Naive thymus-derived CD8-positive, alpha-beta T cell (primary cell): ENCODE measurements at regions not wholly inside any gene's neighbourhood (a gene's known extent, or its start where the extent isn't known, plus 50 kb on each side); places are given as distances from the start of the nearest gene placed in this dataset.

Experiments used
- ATAC-seq, 2 donors: fragments of 150-1000 bp; cut with Tn5 transposase in 1 of 2; sonication (Bioruptor Pico), chemical (Tn5 transposase) in 1 of 2; 1 replicate in 1 of 2; 2 replicates in 1 of 2; pipeline ENCODE4 v1.10.0; 2021; ENCODE audit warnings: mild to moderate bottlenecking in 2 of 2, moderate library complexity in 2 of 2
- POLR2A ChIA-PET: fragments of 350-600 bp; sonication (Branson Sonifier 250); formaldehyde crosslinking; loops from one replicate; lab custom pipeline; 2021; ENCODE audit warnings: antibody characterized with exemption; lab: Charles Lee
- DNase-seq, 10 donors: peaks; one replicate each; pipeline versions ENCODE4 v3.0.0 to v3.0.0-alpha.2; 2020 to 2022
- H3K27ac Mint-ChIP-seq, 10 donors: one replicate each; pipeline ENCODE4 v1.8.0; 2020 to 2022; ENCODE audit warnings: mild to moderate bottlenecking in 10 of 10, mixed read lengths in 10 of 10, moderate library complexity in 4 of 10, inconsistent platforms in 1 of 10
- H3K27me3 Mint-ChIP-seq, 5 donors: one replicate each; pipeline ENCODE4 v1.8.0; 2021 to 2022; ENCODE audit warnings: mixed read lengths in 5 of 5
- H3K36me3 Mint-ChIP-seq, 3 donors: one replicate each; pipeline ENCODE4 v1.8.0; 2020 to 2022; ENCODE audit warnings: mixed read lengths in 3 of 3, mild to moderate bottlenecking in 2 of 3, inconsistent platforms in 1 of 3
- H3K4me1 Mint-ChIP-seq, 4 donors: one replicate each; pipeline ENCODE4 v1.8.0; 2021 to 2022; ENCODE audit warnings: mixed read lengths in 4 of 4
- H3K4me3 Mint-ChIP-seq, 10 donors: one replicate each; pipeline ENCODE4 v1.8.0; 2020 to 2022; ENCODE audit warnings: mild to moderate bottlenecking in 10 of 10, mixed read lengths in 10 of 10, moderate library complexity in 6 of 10, inconsistent platforms in 1 of 10
- H3K9me3 Mint-ChIP-seq, 9 donors: one replicate each; pipeline ENCODE4 v1.8.0; 2020 to 2022; ENCODE audit warnings: mixed read lengths in 9 of 9, mild to moderate bottlenecking in 3 of 9, inconsistent platforms in 1 of 9, moderate library complexity in 1 of 9

- peaks cover 0 to 3% (median 0%) of the 10 kb centered on the region in 3 donors for H3K36me3 Mint-ChIP-seq
- ATAC-seq = no peak
- POLR2A ChIA-PET = no interaction called here
These were observed 74.1 kb upstream of the ELL2 start for GRCh38 chr5:96035796-96036195.

DNA sequence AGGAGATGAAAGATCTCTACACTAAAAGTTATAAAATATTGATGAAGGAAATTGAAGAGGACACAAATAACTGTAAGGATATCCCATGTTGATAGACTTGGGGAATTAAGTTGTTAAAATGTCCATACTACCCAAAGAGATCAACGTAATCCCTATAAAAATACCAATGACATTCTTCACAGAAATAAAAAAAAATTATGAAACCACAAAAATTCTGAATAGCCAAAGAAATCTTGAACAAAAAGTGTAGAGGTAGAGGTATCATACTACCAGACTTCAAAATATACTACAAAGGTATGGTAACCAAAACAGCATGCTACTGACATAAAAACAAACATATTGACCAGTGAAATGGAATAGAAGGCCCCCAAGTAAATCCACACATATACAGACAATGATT, 71.5 kb upstream of the ELL2 start:
- Mint-ChIP-seq H3K27me3 (no peaks in the 10 kb centered on the region), H3K4me1 (no peaks in the 10 kb centered on the region), H3K27ac (no peak overlapping the region), H3K4me3 (no peak overlapping the region), H3K36me3 (no peaks in the 10 kb centered on the region), H3K9me3 (peaks cover 0 to 1% (median 0%) of the 10 kb centered on the region in 9 donors)
- DNase-seq = no peak
- POLR2A ChIA-PET = no interaction called here
- ATAC-seq = no peak

More at GRCh38 chr5:96035796-96036195, 74.1 kb upstream of the ELL2 start:
- Mint-ChIP-seq H3K4me1 (no peaks in the 10 kb centered on the region), H3K9me3 (peaks cover 0 to 13% (median 5%) of the 10 kb centered on the region in 9 donors), H3K4me3 (no peak overlapping the region), H3K27ac (no peak overlapping the region), H3K27me3 (peaks cover 0 to 3% (median 0%) of the 10 kb centered on the region in 5 donors)
- no peak for DNase-seq

DNA sequence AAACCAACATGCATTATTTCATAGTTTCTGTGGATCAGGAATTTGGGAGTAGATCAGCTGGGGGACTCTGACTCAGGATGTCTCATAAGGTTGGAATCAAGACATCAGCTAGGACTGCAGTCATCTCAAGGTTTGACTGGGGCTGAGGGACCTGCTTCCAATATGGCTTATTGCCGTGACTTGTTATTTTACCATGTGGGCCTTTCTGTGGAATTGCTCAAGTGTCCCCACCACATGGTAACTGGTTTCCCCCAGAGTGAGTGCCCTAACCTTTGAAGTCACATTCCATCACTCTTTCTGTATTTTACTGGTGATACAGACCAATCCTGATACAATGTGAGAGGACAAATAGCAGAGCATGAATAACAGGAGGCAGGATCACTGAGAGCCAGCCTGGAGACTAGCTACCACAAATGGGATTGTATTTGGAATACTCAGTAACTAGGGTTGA, 70.2 kb upstream of the ELL2 start:
- Mint-ChIP-seq H3K9me3 (no peaks in the 10 kb centered on the region), H3K36me3 (no peaks in the 10 kb centered on the region), H3K4me3 (no peak overlapping the region), H3K27ac (no peak overlapping the region), H3K4me1 (no peaks in the 10 kb centered on the region), H3K27me3 (no peaks in the 10 kb centered on the region)
- POLR2A ChIA-PET = no interaction called here
- DNase-seq (no peak), ATAC-seq (no peak)

DNA sequence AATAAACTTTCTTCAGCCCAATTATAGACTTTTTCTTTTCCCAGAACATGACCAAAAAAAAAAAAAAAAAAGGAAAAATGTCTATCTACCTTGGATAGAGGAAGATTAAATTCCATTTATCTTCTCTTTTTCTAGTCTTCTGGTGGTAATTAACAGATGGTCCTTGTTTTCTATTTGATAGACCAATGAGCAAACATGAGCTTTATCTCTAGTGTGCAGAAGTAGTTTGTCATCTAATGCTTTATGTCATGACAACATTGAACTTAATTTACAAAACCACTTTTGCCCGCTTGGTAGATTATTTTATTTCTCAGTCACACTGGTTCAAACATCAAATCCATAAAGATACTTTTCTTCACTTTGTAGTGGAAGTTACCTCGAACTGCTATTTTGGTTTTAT, 69.5 kb upstream of the ELL2 start:
- Mint-ChIP-seq H3K27me3 (no peaks in the 10 kb centered on the region), H3K4me1 (no peaks in the 10 kb centered on the region), H3K4me3 (no peak overlapping the region), H3K36me3 (no peaks in the 10 kb centered on the region), H3K27ac (no peak overlapping the region), H3K9me3 (no peaks in the 10 kb centered on the region)
- DNase-seq = no peak
- POLR2A ChIA-PET = no interaction called here
- ATAC-seq = no peak

DNA sequence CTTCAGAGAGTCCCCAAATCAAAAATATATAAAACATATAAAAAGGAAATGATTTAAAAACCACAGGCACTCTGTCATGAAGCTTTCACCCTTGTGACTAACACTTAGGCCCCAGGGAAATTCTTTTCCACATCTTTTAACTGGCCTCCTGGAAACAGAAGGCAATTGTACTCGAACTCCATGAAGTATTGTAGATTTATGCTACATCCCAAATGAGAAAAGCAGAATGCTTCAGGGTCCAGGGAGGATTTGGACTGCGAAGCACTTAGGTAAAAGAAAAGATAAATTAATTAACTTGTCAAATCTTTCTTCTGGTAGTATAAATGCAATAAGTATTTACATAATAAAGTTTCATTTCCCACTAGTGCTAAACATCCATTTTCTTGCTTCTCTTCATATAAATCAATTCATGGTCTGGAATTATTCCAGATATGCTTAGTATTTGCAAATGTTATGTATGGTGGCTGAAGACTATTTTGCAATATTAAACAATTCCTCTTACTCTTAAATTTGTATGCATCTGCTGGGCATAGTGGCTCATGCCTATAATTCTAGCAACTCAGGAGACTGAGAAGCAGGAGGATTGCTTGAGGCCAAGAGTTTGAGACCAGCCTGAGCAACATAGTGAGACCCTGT, 64.9 kb upstream of the ELL2 start:
- Mint-ChIP-seq H3K9me3 (no peaks in the 10 kb centered on the region), H3K27me3 (no peaks in the 10 kb centered on the region), H3K4me3 (no peak overlapping the region), H3K36me3 (no peaks in the 10 kb centered on the region), H3K27ac (no peak overlapping the region), H3K4me1 (no peaks in the 10 kb centered on the region)
- POLR2A ChIA-PET = no interaction called here
- DNase-seq (no peak), ATAC-seq (no peak)

DNA sequence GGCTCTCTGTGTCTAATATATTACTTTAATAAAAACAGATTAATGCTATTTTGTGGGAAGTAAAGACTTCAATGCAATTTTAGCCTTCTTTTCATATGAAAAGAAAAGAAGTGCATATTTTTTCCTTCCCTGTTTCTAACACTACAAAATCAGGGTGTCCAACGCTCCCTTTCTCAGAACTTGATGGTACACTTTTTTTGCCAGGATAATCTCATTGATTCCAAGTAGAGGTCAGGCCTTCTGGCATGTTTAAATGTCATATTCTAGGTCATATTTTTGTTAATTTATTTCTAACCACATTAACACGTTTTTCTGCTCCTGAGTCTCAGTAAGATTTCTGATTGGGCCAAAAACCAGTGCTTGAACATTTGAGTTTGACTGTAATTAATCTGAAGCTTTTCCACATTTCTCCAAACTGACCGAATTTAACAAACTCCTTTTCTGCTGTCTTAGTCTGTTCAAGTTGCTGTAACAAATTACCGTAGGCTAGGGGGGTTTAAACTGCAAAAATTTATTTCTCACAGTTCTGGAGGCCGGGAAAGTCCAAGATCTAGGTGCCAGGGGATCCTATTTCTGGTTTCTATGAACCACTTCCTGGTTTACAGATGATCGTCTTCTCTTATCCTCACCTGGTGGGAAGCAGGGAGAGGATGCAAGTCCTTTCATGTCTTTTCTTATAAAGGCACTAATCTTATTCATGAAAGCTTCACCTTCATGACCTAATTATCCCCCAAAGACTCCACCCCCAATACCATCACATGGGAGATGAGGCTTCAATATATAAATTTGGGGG, 63.2 kb upstream of the ELL2 start:
- no peaks in the 10 kb centered on the region for H3K36me3 Mint-ChIP-seq
- H3K27ac Mint-ChIP-seq = no peak overlapping the region
- no peaks in the 10 kb centered on the region for H3K4me1 Mint-ChIP-seq
- H3K4me3 Mint-ChIP-seq = no peak overlapping the region
- ATAC-seq = no peak
- no peak for DNase-seq
- POLR2A ChIA-PET = no interaction called here
- no peaks in the 10 kb centered on the region for H3K9me3 Mint-ChIP-seq
- H3K27me3 Mint-ChIP-seq = no peaks in the 10 kb centered on the region

- Mint-ChIP-seq H3K4me3 (no peak overlapping the region), H3K27me3 (peaks cover 0 to 2% (median 0%) of the 10 kb centered on the region in 5 donors), H3K9me3 (no peaks in the 10 kb centered on the region), H3K4me1 (no peaks in the 10 kb centered on the region), H3K36me3 (no peaks in the 10 kb centered on the region), H3K27ac (no peak overlapping the region)
- no peak for DNase-seq
- no peak for ATAC-seq
- POLR2A ChIA-PET = no interaction called here
These were observed 61.9 kb upstream of the ELL2 start for GRCh38 chr5:96023518-96023917.

GRCh38 chr5:96022971-96023370, 61.3 kb upstream of the ELL2 start:
- Mint-ChIP-seq H3K4me3 (no peak overlapping the region), H3K27me3 (peaks cover 0 to 2% (median 0%) of the 10 kb centered on the region in 5 donors), H3K9me3 (no peaks in the 10 kb centered on the region), H3K27ac (no peak overlapping the region), H3K4me1 (no peaks in the 10 kb centered on the region), H3K36me3 (no peaks in the 10 kb centered on the region)
- POLR2A ChIA-PET = no interaction called here
- ATAC-seq (no peak), DNase-seq (no peak)

GRCh38 chr5:96017951-96018350, 56.3 kb upstream of the ELL2 start:
- Mint-ChIP-seq H3K4me3 (no peak overlapping the region), H3K36me3 (no peaks in the 10 kb centered on the region), H3K27ac (no peak overlapping the region), H3K27me3 (peaks cover 0 to 3% (median 0%) of the 10 kb centered on the region in 5 donors), H3K4me1 (no peaks in the 10 kb centered on the region), H3K9me3 (peaks cover 0 to 7% (median 0%) of the 10 kb centered on the region in 9 donors)
- no peak for DNase-seq
- ATAC-seq = no peak
- POLR2A ChIA-PET = no interaction called here

DNA sequence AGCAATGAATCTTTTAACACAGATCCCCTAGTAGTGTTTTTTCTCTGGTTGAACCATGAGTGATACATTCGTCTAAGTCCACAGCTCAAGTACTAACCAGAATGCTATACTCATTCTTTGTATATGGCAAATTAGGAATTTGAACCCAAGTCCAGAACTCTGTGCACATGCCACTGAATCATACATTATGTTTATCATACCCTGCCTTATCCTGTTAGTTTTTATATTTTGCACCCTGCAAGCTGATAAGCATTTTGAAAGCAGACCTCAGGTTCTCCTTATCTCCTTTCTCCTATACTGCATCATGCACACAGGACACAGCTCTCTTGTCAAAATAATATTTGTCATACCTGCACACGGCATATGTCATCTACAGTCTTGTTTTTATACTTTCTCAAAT, 54.6 kb upstream of the ELL2 start:
- H3K9me3 Mint-ChIP-seq = peaks cover 0 to 7% (median 0%) of the 10 kb centered on the region in 9 donors
- no peak for DNase-seq
- POLR2A ChIA-PET = no interaction called here

GRCh38 chr5:96015709-96016108, 54.1 kb upstream of the ELL2 start:
- no peak overlapping the region for H3K4me3 Mint-ChIP-seq
- POLR2A ChIA-PET = no interaction called here
- H3K27me3 Mint-ChIP-seq = peaks cover 0 to 3% (median 0%) of the 10 kb centered on the region in 5 donors
- ATAC-seq (no peak), DNase-seq (no peak)
- no peaks in the 10 kb centered on the region for H3K36me3 Mint-ChIP-seq
- no peaks in the 10 kb centered on the region for H3K4me1 Mint-ChIP-seq
- H3K27ac Mint-ChIP-seq = no peak overlapping the region
- peaks cover 0 to 7% (median 0%) of the 10 kb centered on the region in 9 donors for H3K9me3 Mint-ChIP-seq

More for the DNA sequence above, 54.6 kb upstream of the ELL2 start:
- Mint-ChIP-seq H3K4me3 (no peak overlapping the region), H3K27me3 (peaks cover 0 to 3% (median 0%) of the 10 kb centered on the region in 5 donors), H3K36me3 (no peaks in the 10 kb centered on the region), H3K27ac (no peak overlapping the region), H3K4me1 (no peaks in the 10 kb centered on the region)
- ATAC-seq = no peak

DNA sequence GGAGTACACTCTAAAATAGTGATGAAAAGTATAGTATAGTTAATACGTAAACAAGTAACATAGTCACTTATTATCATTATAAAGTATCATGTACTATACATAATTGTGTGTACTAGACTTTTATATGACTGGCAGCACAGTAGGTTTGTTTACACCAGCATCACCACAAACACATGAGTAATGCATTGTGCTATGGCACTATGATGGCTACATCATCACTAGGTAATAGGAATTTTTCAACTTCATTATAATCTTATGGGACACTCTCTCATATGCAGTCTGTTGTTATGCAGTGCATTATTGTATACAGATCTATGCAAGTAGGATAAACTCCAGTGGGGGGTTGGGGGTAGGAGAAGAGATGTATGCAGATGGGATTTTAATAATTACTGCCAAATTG, 52.7 kb upstream of the ELL2 start:
- ATAC-seq = no peak
- POLR2A ChIA-PET = no interaction called here
- H3K27ac Mint-ChIP-seq = peak overlapping the region in 1 of 10 donors; percentile 12
- no peaks in the 10 kb centered on the region for H3K4me1 Mint-ChIP-seq
- DNase-seq = no peak
- no peak overlapping the region for H3K4me3 Mint-ChIP-seq
- H3K36me3 Mint-ChIP-seq = no peaks in the 10 kb centered on the region
- peaks cover 0 to 7% (median 2%) of the 10 kb centered on the region in 9 donors for H3K9me3 Mint-ChIP-seq
- H3K27me3 Mint-ChIP-seq = peaks cover 0 to 3% (median 0%) of the 10 kb centered on the region in 5 donors

DNA sequence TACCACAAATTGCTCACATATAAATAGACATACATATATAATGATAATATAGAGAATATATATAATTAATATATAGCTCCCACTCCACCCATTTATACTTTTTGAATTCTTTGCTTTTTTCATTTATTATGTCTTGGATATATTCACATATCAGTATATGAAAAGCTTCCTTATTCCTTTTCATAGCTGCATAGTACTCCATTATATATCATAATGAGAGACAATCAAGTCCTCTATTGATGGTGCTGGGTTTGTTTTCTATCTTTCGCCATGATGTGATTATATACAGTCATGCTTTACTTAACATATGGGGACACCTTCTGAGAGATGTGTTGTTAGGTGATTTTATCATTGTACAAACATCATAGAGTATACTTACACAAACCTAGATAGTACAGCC, 51.6 kb upstream of the ELL2 start:
- Mint-ChIP-seq H3K36me3 (no peaks in the 10 kb centered on the region), H3K9me3 (peaks cover 0 to 7% (median 2%) of the 10 kb centered on the region in 9 donors), H3K27ac (no peak overlapping the region), H3K4me1 (no peaks in the 10 kb centered on the region), H3K4me3 (no peak overlapping the region), H3K27me3 (peaks cover 0 to 3% (median 0%) of the 10 kb centered on the region in 5 donors)
- DNase-seq = no peak
- ATAC-seq = no peak
- POLR2A ChIA-PET = no interaction called here
